ENCODE measurements at regions not wholly inside any gene's neighbourhood (a gene's known extent, or its start where the extent isn't known, plus 50 kb on each side); places are given as distances from the start of the nearest gene placed in this dataset.
A peak's percentile ranks its signal among the peaks of the same experiment; 100 is the strongest.

DNA sequence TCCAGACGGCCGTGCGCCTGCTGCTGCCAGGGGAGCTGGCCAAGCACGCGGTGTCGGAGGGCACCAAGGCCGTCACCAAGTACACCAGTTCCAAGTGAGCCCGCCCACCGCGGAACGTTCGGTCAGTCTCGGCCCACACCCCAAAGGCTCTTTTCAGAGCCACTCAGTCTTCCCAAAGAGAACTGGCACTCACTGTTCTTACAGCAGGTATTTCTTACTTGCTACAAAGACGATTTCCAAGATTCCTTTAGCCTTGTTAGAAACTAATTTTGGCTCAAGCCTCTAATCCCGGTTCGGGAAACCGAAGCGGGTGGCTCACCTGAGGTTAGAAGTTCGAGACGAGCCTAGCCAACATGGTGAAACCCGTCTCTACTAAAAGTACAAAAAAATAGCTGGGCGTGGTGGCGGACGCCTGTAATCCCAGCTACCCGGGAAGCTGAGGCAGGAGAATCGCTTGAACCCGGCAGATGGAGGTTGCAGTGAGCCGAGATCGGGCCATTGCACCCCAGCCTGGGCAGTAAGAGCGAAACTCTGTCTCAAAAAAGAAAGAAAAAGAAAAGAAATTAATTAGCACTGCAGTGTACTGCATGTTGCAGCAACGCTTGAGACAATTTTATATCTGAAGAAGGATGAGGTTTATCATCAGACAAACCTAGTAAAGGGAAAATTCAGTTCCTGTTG is 73.1 kb downstream of the OR2B2 start:
- H2BK120ac ChIP-seq (ENCODE audit: low read depth, low read length): peak overlapping the region; percentile 88
- no peaks in the 10 kb centered on the region for H3K27me3 ChIP-seq (ENCODE audit: insufficient read depth, low read length, poor library complexity)
- peak overlapping the region; percentile 84 for H3K9ac ChIP-seq (ENCODE audit: low read length)
- peak overlapping the region; percentile 11 for H2BK5ac ChIP-seq (ENCODE audit: low read length)
- H3K18ac ChIP-seq (ENCODE audit: low read length): peak overlapping the region; percentile 22
- H2BK15ac ChIP-seq (replicated peaks; ENCODE audit: low read depth): no peak overlapping the region
- no peak overlapping the region for H4K8ac ChIP-seq (ENCODE audit: low read depth, low read length)
- no peaks in the 10 kb centered on the region for H3K4me1 ChIP-seq (ENCODE audit: control insufficient read depth, low read depth, low read length)
- peak overlapping the region; percentile 46 for H3K27ac ChIP-seq (ENCODE audit: low read depth, low read length)
- H3K4ac ChIP-seq (ENCODE audit: low read depth, low read length): peak overlapping the region; percentile 91
- H3K4me2 ChIP-seq (ENCODE audit: low read length): peak overlapping the region; percentile 51
- no peaks in the 10 kb centered on the region for H3K36me3 ChIP-seq (ENCODE audit: control insufficient read depth, insufficient read depth, low read length)
- no peaks in the 10 kb centered on the region for H3K79me2 ChIP-seq (ENCODE audit: control insufficient read depth, insufficient read depth, low read length)
- DNase-seq: peak; percentile 79
- H3K4me3 ChIP-seq (ENCODE audit: low read length): peak overlapping the region; percentile 60
- peak overlapping the region; percentile 95 for H3K56ac ChIP-seq (ENCODE audit: low read length)
- H2AK5ac ChIP-seq (ENCODE audit: low read length): no peak overlapping the region
- no peaks in the 10 kb centered on the region for H3K79me1 ChIP-seq (ENCODE audit: low read length)
- no peak overlapping the region for H4K5ac ChIP-seq (ENCODE audit: low read length)
- H3K23ac ChIP-seq (ENCODE audit: low read length): no peak overlapping the region
- no CpG with 5 or more reads among the region's 31 CpGs for WGBS (ENCODE audit: extremely low coverage, insufficient coverage, low lambda C conversion rate)

DNA sequence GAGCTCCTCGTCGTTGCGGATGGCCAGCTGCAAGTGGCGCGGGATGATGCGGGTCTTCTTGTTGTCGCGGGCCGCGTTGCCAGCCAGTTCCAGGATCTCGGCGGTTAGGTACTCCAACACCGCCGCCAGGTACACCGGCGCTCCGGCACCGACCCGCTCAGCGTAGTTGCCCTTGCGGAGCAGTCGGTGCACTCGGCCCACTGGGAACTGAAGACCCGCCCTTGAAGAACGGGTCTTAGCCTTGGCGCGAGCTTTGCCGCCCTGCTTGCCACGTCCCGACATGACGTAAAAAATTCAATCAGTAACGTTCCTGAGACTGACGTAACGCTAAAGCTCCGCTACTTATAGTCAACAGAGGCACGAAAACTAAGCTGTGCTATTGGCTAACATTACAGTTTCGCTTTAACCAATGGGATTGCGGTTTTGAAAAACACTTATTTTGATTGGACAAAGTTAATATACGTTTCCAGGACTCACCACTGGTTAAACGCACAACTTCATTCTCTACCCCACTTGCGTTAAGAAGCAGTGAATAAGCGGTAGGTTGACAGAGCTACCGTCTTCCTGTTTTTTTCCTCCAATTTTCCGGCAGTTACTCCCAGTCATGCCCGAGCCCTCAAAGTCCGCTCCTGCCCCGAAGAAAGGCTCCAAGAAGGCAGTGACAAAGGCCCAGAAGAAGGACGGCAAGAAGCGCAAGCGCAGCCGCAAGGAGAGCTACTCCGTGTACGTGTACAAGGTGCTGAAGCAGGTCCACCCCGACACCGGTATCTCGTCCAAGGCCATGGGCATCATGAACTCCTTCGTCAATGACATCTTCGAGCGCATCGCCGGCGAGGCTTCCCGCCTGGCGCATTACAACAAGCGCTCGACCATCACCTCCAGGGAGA is 73.9 kb downstream of the OR2B2 start:
- Histone ChIP-seq H3K79me2 (ENCODE audit: control insufficient read depth, insufficient read depth, low read length) (no peaks in the 10 kb centered on the region), H3K23ac (ENCODE audit: low read length) (peak overlapping the region; percentile 59), H4K5ac (ENCODE audit: low read length) (no peak overlapping the region), H3K56ac (ENCODE audit: low read length) (peak overlapping the region; percentile 95), H3K4me1 (ENCODE audit: control insufficient read depth, low read depth, low read length) (no peaks in the 10 kb centered on the region), H3K4ac (ENCODE audit: low read depth, low read length) (peak overlapping the region; percentile 78), H2BK15ac (replicated peaks; ENCODE audit: low read depth) (no peak overlapping the region), H2AK5ac (ENCODE audit: low read length) (no peak overlapping the region), H2BK5ac (ENCODE audit: low read length) (peak overlapping the region; percentile 66), H3K36me3 (ENCODE audit: control insufficient read depth, insufficient read depth, low read length) (no peaks in the 10 kb centered on the region), H2BK120ac (ENCODE audit: low read depth, low read length) (peak overlapping the region; percentile 57), H3K27me3 (ENCODE audit: insufficient read depth, low read length, poor library complexity) (no peaks in the 10 kb centered on the region), H3K4me2 (ENCODE audit: low read length) (peak overlapping the region; percentile 4), H3K9ac (ENCODE audit: low read length) (peak overlapping the region; percentile 99), H3K27ac (ENCODE audit: low read depth, low read length) (peak overlapping the region; percentile 80), H3K4me3 (ENCODE audit: low read length) (peak overlapping the region; percentile 60), H4K8ac (ENCODE audit: low read depth, low read length) (no peak overlapping the region), H3K79me1 (ENCODE audit: low read length) (no peaks in the 10 kb centered on the region), H3K18ac (ENCODE audit: low read length) (peak overlapping the region; percentile 91)
- no CpG with 5 or more reads among the region's 66 CpGs for WGBS (ENCODE audit: extremely low coverage, insufficient coverage, low lambda C conversion rate)
- peak; percentile 100 for DNase-seq

DNA sequence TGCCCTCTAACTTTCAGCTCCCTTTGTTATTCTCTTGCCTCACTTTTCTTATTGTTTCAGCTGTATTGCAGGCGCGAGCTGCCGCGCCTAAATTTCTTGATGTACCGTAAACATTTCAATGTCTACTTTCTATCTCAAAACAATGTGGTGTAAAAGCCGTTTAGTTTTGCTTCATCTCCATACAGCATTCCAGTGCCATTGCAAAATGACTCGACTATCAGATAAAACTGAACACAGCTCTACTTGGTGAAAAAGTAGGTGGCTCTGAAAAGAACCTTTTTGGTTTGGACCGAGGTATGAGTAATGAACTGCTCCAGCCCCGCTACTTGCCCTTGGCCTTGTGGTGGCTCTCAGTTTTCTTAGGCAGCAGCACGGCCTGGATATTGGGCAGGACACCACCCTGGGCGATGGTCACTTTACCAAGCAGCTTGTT is 74.6 kb downstream of the OR2B2 start:
- H4K5ac ChIP-seq (ENCODE audit: low read length): peak overlapping the region; percentile 26
- H3K79me1 ChIP-seq (ENCODE audit: low read length): no peaks in the 10 kb centered on the region
- H3K4me2 ChIP-seq (ENCODE audit: low read length): peak overlapping the region; percentile 74
- H3K18ac ChIP-seq (ENCODE audit: low read length): peak overlapping the region; percentile 91
- no peaks in the 10 kb centered on the region for H3K36me3 ChIP-seq (ENCODE audit: control insufficient read depth, insufficient read depth, low read length)
- H3K27me3 ChIP-seq (ENCODE audit: insufficient read depth, low read length, poor library complexity): no peaks in the 10 kb centered on the region
- WGBS (ENCODE audit: extremely low coverage, insufficient coverage, low lambda C conversion rate): no CpG with 5 or more reads among the region's 11 CpGs
- H4K8ac ChIP-seq (ENCODE audit: low read depth, low read length): no peak overlapping the region
- peak overlapping the region; percentile 57 for H2BK120ac ChIP-seq (ENCODE audit: low read depth, low read length)
- no peaks in the 10 kb centered on the region for H3K4me1 ChIP-seq (ENCODE audit: control insufficient read depth, low read depth, low read length)
- peak overlapping the region; percentile 60 for H3K4me3 ChIP-seq (ENCODE audit: low read length)
- H3K79me2 ChIP-seq (ENCODE audit: control insufficient read depth, insufficient read depth, low read length): no peaks in the 10 kb centered on the region
- H2AK5ac ChIP-seq (ENCODE audit: low read length): peak overlapping the region; percentile 46
- H2BK5ac ChIP-seq (ENCODE audit: low read length): peak overlapping the region; percentile 66
- peak overlapping the region; percentile 92 for H3K56ac ChIP-seq (ENCODE audit: low read length)
- H3K23ac ChIP-seq (ENCODE audit: low read length): no peak overlapping the region
- H3K27ac ChIP-seq (ENCODE audit: low read depth, low read length): peak overlapping the region; percentile 80
- no peak overlapping the region for H2BK15ac ChIP-seq (replicated peaks; ENCODE audit: low read depth)
- H3K9ac ChIP-seq (ENCODE audit: low read length): peak overlapping the region; percentile 99
- DNase-seq: no peak
- H3K4ac ChIP-seq (ENCODE audit: low read depth, low read length): peak overlapping the region; percentile 78

DNA sequence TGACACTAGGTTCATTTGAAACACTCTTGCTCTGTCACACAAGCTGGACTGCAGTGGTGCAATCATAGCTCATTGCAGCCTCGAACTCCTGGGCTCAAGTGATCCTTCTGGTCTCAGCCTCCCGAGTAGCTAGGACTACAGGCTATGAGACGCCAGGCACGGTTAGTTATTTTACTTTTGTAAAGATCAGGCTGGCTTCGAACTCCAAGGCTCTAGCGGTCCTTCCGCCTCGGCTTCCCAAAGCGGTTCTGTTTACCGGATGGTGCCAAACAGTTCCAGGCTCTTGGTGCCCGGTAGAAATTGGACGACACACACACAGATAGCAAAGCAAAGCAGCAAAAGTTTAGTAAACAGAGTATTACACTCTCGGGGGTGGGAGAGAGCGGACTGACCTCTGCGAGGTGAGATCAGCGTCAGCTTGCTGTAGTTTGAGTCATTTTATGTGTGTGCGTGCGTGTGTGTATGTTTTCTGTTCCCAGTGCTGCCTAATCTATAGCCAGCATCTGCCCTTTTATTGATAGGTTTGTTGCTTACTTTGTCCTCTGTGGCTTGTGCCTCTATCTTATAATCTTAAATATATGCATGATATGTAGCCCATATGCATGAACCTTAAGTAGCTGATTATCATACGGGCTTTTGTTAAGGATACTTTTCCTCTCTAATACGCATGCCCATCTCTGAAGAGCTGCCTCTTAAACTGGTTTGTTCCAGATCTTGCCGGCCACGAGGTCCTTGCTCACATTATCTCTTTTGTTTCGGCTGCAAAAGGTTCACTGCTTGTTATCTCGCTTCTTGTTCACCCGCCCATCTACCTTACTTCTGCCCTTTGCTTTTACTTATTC is 75.2 kb downstream of the OR2B2 start:
- peak overlapping the region; percentile 92 for H3K56ac ChIP-seq (ENCODE audit: low read length)
- no peaks in the 10 kb centered on the region for H3K27me3 ChIP-seq (ENCODE audit: insufficient read depth, low read length, poor library complexity)
- whole genome bisulfite sequencing (ENCODE audit: extremely low coverage, insufficient coverage, low lambda C conversion rate): no CpG with 5 or more reads among the region's 25 CpGs
- no peak overlapping the region for H4K8ac ChIP-seq (ENCODE audit: low read depth, low read length)
- H3K27ac ChIP-seq (ENCODE audit: low read depth, low read length): peak overlapping the region; percentile 80
- no peaks in the 10 kb centered on the region for H3K4me1 ChIP-seq (ENCODE audit: control insufficient read depth, low read depth, low read length)
- peak overlapping the region; percentile 78 for H3K4ac ChIP-seq (ENCODE audit: low read depth, low read length)
- H3K4me3 ChIP-seq (ENCODE audit: low read length): peak overlapping the region; percentile 60
- no peaks in the 10 kb centered on the region for H3K36me3 ChIP-seq (ENCODE audit: control insufficient read depth, insufficient read depth, low read length)
- no peak overlapping the region for H2BK15ac ChIP-seq (replicated peaks; ENCODE audit: low read depth)
- H2AK5ac ChIP-seq (ENCODE audit: low read length): no peak overlapping the region
- H3K79me2 ChIP-seq (ENCODE audit: control insufficient read depth, insufficient read depth, low read length): no peaks in the 10 kb centered on the region
- peak; percentile 96 for DNase-seq
- H3K4me2 ChIP-seq (ENCODE audit: low read length): peak overlapping the region; percentile 76
- peak overlapping the region; percentile 91 for H3K18ac ChIP-seq (ENCODE audit: low read length)
- no peak overlapping the region for H4K5ac ChIP-seq (ENCODE audit: low read length)
- no peak overlapping the region for H2BK120ac ChIP-seq (ENCODE audit: low read depth, low read length)
- H2BK5ac ChIP-seq (ENCODE audit: low read length): peak overlapping the region; percentile 93
- peak overlapping the region; percentile 99 for H3K9ac ChIP-seq (ENCODE audit: low read length)
- H3K79me1 ChIP-seq (ENCODE audit: low read length): no peaks in the 10 kb centered on the region
- no peak overlapping the region for H3K23ac ChIP-seq (ENCODE audit: low read length)

DNA sequence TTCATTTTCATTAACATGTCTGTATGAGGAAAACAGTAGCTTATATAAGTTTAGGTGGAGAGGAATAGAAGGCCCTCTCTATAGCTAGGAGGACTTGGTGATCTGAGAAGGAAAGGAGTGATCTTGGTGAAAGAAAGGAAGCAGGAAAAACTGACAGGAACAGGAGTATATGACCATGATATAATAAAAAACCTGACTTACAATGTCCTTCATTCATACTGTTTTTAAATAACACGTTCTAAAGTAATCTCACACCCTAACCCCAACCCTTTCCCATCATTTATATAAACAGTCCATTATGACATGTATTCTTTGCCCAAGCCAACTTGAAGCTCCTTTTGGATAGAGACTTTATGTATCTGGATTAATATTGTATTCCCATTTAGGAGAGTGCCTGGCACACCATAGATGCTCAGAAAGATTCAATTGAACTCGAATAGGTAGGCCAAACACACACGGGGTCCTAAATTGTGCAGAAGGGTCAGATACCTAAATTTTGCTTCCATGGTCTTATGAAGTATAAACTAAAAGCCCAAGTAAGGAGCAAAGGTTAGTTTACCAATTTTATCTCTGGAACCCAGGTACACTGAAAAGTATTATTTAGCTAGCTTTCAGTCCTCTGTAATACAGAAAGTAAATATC is 75.9 kb downstream of the OR2B2 start:
- Histone ChIP-seq H3K36me3 (ENCODE audit: control insufficient read depth, insufficient read depth, low read length) (no peaks in the 10 kb centered on the region), H3K9ac (ENCODE audit: low read length) (peak overlapping the region; percentile 99), H4K5ac (ENCODE audit: low read length) (no peak overlapping the region), H3K4me3 (ENCODE audit: low read length) (peak overlapping the region; percentile 60), H2BK5ac (ENCODE audit: low read length) (no peak overlapping the region), H3K56ac (ENCODE audit: low read length) (peak overlapping the region; percentile 92), H3K4me2 (ENCODE audit: low read length) (peak overlapping the region; percentile 76), H2BK15ac (replicated peaks; ENCODE audit: low read depth) (no peak overlapping the region), H2AK5ac (ENCODE audit: low read length) (no peak overlapping the region), H3K4ac (ENCODE audit: low read depth, low read length) (no peak overlapping the region), H2BK120ac (ENCODE audit: low read depth, low read length) (no peak overlapping the region), H4K8ac (ENCODE audit: low read depth, low read length) (no peak overlapping the region), H3K4me1 (ENCODE audit: control insufficient read depth, low read depth, low read length) (no peaks in the 10 kb centered on the region), H3K79me1 (ENCODE audit: low read length) (no peaks in the 10 kb centered on the region), H3K79me2 (ENCODE audit: control insufficient read depth, insufficient read depth, low read length) (no peaks in the 10 kb centered on the region), H3K18ac (ENCODE audit: low read length) (no peak overlapping the region), H3K27me3 (ENCODE audit: insufficient read depth, low read length, poor library complexity) (no peaks in the 10 kb centered on the region), H3K27ac (ENCODE audit: low read depth, low read length) (peak overlapping the region; percentile 80), H3K23ac (ENCODE audit: low read length) (no peak overlapping the region)
- 100% methylated on average over 1 of the region's 3 CpGs for WGBS (ENCODE audit: extremely low coverage, insufficient coverage, low lambda C conversion rate)
- DNase-seq: no peak
